ENCODE measurements at regions not wholly inside any gene's neighbourhood (a gene's known extent, or its start where the extent isn't known, plus 50 kb on each side); places are given as distances from the start of the nearest gene placed in this dataset.

DNA sequence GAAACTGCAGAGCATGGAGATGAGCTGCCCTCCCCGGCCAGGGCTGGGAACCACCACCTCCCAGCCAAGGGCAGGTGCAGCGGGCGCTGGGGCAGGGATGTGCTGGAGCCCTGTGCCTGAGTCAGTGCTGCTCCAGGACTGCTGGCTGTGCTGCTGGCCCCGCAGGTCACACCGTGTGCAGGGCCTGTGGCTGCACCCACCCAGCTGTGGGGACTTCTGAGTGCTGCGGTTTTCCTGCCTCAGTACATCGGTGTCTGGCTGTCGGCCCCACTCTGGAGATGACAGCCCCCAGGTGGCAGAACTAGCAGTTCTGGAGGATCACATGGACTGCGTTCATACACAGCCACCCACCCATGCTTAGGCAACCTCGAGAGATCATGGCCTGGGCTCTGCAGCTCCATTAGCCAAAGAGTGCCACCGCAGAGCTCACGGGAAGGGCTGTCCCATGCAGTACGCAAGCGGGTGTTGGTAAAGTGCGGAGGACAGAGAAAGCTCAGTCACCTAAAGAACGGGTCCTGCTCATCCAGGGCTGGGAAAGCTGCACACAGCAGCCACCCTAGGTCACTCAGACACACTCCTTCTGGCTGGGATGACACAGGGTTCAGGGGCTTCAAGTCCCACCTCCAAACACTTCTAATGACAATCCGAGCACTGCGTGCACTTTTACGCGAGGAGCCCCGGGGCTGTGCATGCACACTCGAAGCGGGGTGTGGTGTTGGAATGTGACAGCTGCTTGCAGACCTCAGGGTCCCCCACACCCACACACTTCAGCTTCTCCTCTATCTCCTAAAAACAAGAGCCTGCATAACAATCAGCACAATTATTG lies 198.1 kb upstream of the PPP2R2D start:
- Histone ChIP-seq H3K4me1 (no peaks in the 10 kb centered on the region), H3K27me3 (peaks cover 0 to 52% of the 10 kb centered on the region in 2 donors), H3K36me3 (no peaks in the 10 kb centered on the region), H3K4me3 (no peak overlapping the region), H3K9me3 (peaks cover 10 to 17% of the 10 kb centered on the region in 2 donors), H3K27ac (no peak overlapping the region)
- intact Hi-C loops (cut with DNase I; ENCODE audit: low total_unique reads): loop anchor here (5.0 kb wide), 1 partner anchor 145 kb away; no protein-coding TSS in a partner anchor
- TF ChIP-seq, protein P1, sequence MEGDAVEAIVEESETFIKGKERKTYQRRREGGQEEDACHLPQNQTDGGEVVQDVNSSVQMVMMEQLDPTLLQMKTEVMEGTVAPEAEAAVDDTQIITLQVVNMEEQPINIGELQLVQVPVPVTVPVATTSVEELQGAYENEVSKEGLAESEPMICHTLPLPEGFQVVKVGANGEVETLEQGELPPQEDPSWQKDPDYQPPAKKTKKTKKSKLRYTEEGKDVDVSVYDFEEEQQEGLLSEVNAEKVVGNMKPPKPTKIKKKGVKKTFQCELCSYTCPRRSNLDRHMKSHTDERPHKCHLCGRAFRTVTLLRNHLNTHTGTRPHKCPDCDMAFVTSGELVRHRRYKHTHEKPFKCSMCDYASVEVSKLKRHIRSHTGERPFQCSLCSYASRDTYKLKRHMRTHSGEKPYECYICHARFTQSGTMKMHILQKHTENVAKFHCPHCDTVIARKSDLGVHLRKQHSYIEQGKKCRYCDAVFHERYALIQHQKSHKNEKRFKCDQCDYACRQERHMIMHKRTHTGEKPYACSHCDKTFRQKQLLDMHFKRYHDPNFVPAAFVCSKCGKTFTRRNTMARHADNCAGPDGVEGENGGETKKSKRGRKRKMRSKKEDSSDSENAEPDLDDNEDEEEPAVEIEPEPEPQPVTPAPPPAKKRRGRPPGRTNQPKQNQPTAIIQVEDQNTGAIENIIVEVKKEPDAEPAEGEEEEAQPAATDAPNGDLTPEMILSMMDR (IDR thresholded peaks at IDR 0.05): no peak
- TF ChIP-seq POLR2AphosphoS5 (IDR thresholded peaks at IDR 0.05): no peak
- no peak for TF ChIP-seq POLR2A (IDR thresholded peaks at IDR 0.05)
- DNase-seq (ENCODE audit: low spot score in 2 of 2): no peak

DNA sequence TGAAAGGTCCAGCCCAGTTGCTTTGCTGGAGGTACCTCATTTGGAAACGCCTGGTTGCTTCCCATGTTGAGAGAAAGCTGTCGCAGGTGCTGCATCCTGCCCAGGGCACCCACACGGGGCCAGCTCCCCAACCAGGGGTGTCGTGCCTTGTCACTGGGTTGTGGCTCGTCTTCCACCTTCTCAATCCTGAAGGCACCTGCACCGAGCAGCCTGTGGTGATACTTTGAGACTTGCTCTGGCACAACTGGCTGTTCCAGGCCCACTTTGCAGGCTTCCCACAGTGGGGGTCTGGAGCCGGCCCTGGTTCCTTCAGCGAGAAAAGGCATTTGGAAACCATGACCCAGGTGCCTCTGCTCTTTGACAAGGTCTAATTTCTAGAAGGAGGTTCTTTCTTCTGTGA lies 197.3 kb upstream of the PPP2R2D start:
- Histone ChIP-seq H3K36me3 (no peaks in the 10 kb centered on the region), H3K27me3 (peaks cover 0 to 47% of the 10 kb centered on the region in 2 donors), H3K4me1 (no peaks in the 10 kb centered on the region), H3K4me3 (no peak overlapping the region), H3K9me3 (peaks cover 15 to 20% of the 10 kb centered on the region in 2 donors), H3K27ac (no peak overlapping the region)
- intact Hi-C loops (cut with DNase I; ENCODE audit: low total_unique reads): loop anchor here (5.0 kb wide), 1 partner anchor 146 kb away; no protein-coding TSS in a partner anchor
- DNase-seq (ENCODE audit: low spot score in 2 of 2): no peak
- TF ChIP-seq POLR2A (IDR thresholded peaks at IDR 0.05): no peak
- no peak for TF ChIP-seq POLR2AphosphoS5 (IDR thresholded peaks at IDR 0.05)
- TF ChIP-seq, protein P1 (IDR thresholded peaks at IDR 0.05): no peak

DNA sequence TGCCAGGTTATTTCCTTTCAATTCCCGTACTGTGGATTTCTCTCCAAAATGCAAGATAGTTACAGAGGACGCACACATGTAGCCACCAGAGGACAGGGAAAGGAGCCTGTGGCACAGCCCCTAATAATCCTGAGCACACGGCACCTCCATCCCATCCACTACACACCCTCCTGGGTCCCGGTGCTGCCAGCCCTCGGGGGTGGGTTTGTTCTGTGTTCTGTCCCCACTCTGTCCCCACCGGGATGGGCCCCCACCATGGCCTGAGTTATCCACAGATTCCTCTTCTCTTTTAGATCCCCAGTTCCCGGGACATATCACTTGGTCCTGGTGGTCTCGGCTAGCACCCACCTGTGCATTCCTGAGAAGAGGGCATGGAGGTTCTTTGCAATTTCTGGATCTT lies 196.9 kb upstream of the PPP2R2D start:
- DNase-seq (ENCODE audit: low spot score in 2 of 2): no peak

DNA sequence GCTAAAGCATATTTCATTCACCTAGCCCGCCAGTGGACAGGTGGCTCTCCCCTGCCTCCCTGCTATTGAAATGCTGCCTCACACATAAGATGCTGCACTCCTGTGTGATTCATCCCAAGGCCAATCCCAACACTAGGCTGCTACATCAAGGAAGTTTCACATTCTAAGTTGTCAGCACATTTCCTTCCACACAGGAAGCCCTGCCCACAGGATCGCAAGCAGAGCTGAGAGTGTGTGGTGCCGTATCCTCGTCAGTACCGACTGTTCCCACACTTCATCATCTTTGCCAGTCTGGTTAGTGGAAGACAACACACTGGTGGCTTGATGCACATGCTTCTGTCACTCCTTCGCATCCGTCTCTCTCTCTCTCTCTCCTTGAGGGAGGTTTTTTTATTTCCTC lies 194.3 kb upstream of the PPP2R2D start:
- no peak for DNase-seq (ENCODE audit: low spot score in 2 of 2)
- no peak overlapping the region for H3K4me3 ChIP-seq
- intact Hi-C loops (cut with DNase I; ENCODE audit: low total_unique reads): no loop called here
- no peaks in the 10 kb centered on the region for H3K36me3 ChIP-seq
- TF ChIP-seq POLR2A (IDR thresholded peaks at IDR 0.05) (no peak), POLR2AphosphoS5 (IDR thresholded peaks at IDR 0.05) (no peak)
- TF ChIP-seq, protein P1 (IDR thresholded peaks at IDR 0.05): no peak
- H3K9me3 ChIP-seq: peaks cover 15 to 25% of the 10 kb centered on the region in 2 donors
- H3K27ac ChIP-seq: no peak overlapping the region
- no peaks in the 10 kb centered on the region for H3K4me1 ChIP-seq
- peaks cover 0 to 31% of the 10 kb centered on the region in 2 donors for H3K27me3 ChIP-seq

More for the DNA sequence above, 196.9 kb upstream of the PPP2R2D start:
- TF ChIP-seq POLR2AphosphoS5 (IDR thresholded peaks at IDR 0.05): no peak
- no peak for TF ChIP-seq POLR2A (IDR thresholded peaks at IDR 0.05)
- TF ChIP-seq, protein P1 (IDR thresholded peaks at IDR 0.05): no peak
- peaks cover 0 to 49% of the 10 kb centered on the region in 2 donors for H3K27me3 ChIP-seq
- no peak overlapping the region for H3K27ac ChIP-seq
- peaks cover 15 to 24% of the 10 kb centered on the region in 2 donors for H3K9me3 ChIP-seq
- no peak overlapping the region for H3K4me3 ChIP-seq
- intact Hi-C loops (cut with DNase I; ENCODE audit: low total_unique reads): loop anchor here (5.0 kb wide), 1 partner anchor 147 kb away; no protein-coding TSS in a partner anchor
- no peaks in the 10 kb centered on the region for H3K4me1 ChIP-seq
- H3K36me3 ChIP-seq: no peaks in the 10 kb centered on the region

DNA sequence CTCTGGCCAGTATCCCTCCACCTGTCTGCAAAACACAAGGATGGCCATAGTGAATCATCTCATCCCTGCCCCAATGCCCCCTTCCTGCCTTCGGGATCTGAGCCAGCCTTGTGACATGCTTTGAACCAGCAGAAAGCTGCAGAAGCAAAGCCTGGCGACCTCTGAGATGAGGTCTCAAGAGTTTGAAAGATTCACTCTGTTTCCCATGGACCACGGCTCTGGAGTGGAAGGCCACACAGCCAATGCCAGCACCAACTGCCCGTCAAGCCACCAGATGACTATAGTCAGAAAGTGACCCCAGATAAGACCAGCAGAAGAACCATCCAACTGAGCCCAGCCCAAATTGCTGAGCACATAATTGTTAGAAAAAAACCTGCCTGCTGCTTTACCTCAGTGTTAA lies 193.9 kb upstream of the PPP2R2D start:
- Histone ChIP-seq H3K27ac (no peak overlapping the region), H3K27me3 (peaks cover 0 to 27% of the 10 kb centered on the region in 2 donors), H3K36me3 (no peaks in the 10 kb centered on the region), H3K9me3 (peaks cover 15 to 25% of the 10 kb centered on the region in 2 donors), H3K4me1 (no peaks in the 10 kb centered on the region), H3K4me3 (no peak overlapping the region)
- TF ChIP-seq, protein P1 (IDR thresholded peaks at IDR 0.05): no peak
- no peak for TF ChIP-seq POLR2A (IDR thresholded peaks at IDR 0.05)
- TF ChIP-seq POLR2AphosphoS5 (IDR thresholded peaks at IDR 0.05): no peak
- DNase-seq (ENCODE audit: low spot score in 2 of 2): no peak
- intact Hi-C loops (cut with DNase I; ENCODE audit: low total_unique reads): no loop called here
